ENCODE measurements at regions not wholly inside any gene's neighbourhood (a gene's known extent, or its start where the extent isn't known, plus 50 kb on each side); places are given as distances from the start of the nearest gene placed in this dataset.
A peak's percentile ranks its signal among the peaks of the same experiment; 100 is the strongest.
"Not testable (repeated sequence)": the region's sequence is repeated elsewhere in the genome, so short reads cannot be mapped to it uniquely, and the experiment has no call there.

GRCh38 chr10:26621243-26621888 is 76.1 kb upstream of the PDSS1 start:
- Histone ChIP-seq H3K27ac (peak overlapping the region in 8 of 21 experiments; percentile 10 to 85 (median 55)), H3K4me3 (peak overlapping the region in 1 of 7 experiments; percentile 36)

GRCh38 chr10:26621889-26622711 is 75.4 kb upstream of the PDSS1 start:
- Histone ChIP-seq H3K4me3 (peak overlapping the region; percentile 8 to 37 (median 28)), H3K27ac (peak overlapping the region in 14 of 21 experiments; percentile 7 to 85 (median 58))

- H3K27ac ChIP-seq = peak overlapping the region in 4 of 21 experiments; percentile 7 to 85 (median 48)
Measured at GRCh38 chr10:26622891-26623290, 74.6 kb upstream of the PDSS1 start.

GRCh38 chr10:26624006-26624405 is 73.5 kb upstream of the PDSS1 start:
- Histone ChIP-seq H3K27ac (no peak overlapping the region), H3K4me3 (no peak overlapping the region)

More at GRCh38 chr10:26622891-26623290, 74.6 kb upstream of the PDSS1 start:
- no peak overlapping the region for H3K4me3 ChIP-seq

- no peak overlapping the region for H3K4me3 ChIP-seq
Measured at GRCh38 chr10:26626066-26626465, 71.4 kb upstream of the PDSS1 start.

GRCh38 chr10:26627324-26627723 is 70.2 kb upstream of the PDSS1 start:
- Histone ChIP-seq H3K4me3 (no peak overlapping the region), H3K27ac (no peak overlapping the region)

More at GRCh38 chr10:26626066-26626465, 71.4 kb upstream of the PDSS1 start:
- H3K27ac ChIP-seq = no peak overlapping the region

GRCh38 chr10:26628395-26628794 is 69.1 kb upstream of the PDSS1 start:
- H3K27ac ChIP-seq = no peak overlapping the region
- no peak overlapping the region for H3K4me3 ChIP-seq

GRCh38 chr10:26632171-26632570 is 65.3 kb upstream of the PDSS1 start:
- not testable (repeated sequence) for H3K4me3 ChIP-seq, H3K27ac ChIP-seq

- H3K27ac ChIP-seq, H3K4me3 ChIP-seq: not testable (repeated sequence)
Measured at GRCh38 chr10:26634111-26634510, 63.4 kb upstream of the PDSS1 start.

GRCh38 chr10:26637521-26638275 is 59.8 kb upstream of the PDSS1 start:
- Histone ChIP-seq H3K4me3 (no peak overlapping the region), H3K27ac (no peak overlapping the region)

GRCh38 chr10:26640391-26640790 is 57.1 kb upstream of the PDSS1 start:
- H3K27ac ChIP-seq = no peak overlapping the region
- no peak overlapping the region for H3K4me3 ChIP-seq

- no peak overlapping the region for H3K4me3 ChIP-seq
- H3K27ac ChIP-seq = no peak overlapping the region
Measured at GRCh38 chr10:26642896-26643653, 54.4 kb upstream of the PDSS1 start.

- Histone ChIP-seq H3K4me3 (no peak overlapping the region), H3K27ac (no peak overlapping the region)
Measured at GRCh38 chr10:26647602-26648244, 49.8 kb upstream of the PDSS1 start.

All from skin epidermis (tissue), 12 donors.